WI38 (cell line): ENCODE measurements at regions not wholly inside any gene's neighbourhood (a gene's known extent, or its start where the extent isn't known, plus 50 kb on each side); places are given as distances from the start of the nearest gene placed in this dataset.
"Not testable (repeated sequence)": the region's sequence is repeated elsewhere in the genome, so short reads cannot be mapped to it uniquely, and the experiment has no call there.

Experiments used
- H3K4me3 ChIP-seq: 2 replicates; pipeline ENCODE4 v1.5.1; 2011; ENCODE audit warnings: low read depth, mild to moderate bottlenecking, control low read depth, low read length
- TF ChIP-seq, protein P1 (sequence below): IDR thresholded peaks from 2 replicates; pipeline ENCODE4 v1.5.1; 2012; ENCODE audit warnings: low read depth, mild to moderate bottlenecking, control low read depth, low read length

DNA sequence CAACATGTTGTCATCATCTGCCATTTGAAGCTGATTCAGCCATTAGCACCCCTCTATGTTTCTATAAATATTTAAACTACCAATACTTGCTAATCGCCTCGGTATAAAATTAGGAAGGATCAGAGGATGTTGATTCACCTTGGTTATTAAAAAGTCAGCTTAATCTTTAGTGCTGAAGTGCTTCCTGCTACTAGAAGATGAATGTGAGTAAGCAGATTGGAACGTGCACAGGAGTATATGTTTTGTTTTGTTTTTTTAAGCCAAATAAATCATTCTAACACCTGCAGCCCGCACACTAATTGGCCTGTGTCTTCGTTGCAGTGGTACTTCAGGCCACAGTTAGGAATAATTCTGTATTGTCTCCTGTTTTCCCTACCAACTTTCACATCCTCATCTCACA lies 485.7 kb downstream of the AJAP1 start:
- TF ChIP-seq, protein P1, sequence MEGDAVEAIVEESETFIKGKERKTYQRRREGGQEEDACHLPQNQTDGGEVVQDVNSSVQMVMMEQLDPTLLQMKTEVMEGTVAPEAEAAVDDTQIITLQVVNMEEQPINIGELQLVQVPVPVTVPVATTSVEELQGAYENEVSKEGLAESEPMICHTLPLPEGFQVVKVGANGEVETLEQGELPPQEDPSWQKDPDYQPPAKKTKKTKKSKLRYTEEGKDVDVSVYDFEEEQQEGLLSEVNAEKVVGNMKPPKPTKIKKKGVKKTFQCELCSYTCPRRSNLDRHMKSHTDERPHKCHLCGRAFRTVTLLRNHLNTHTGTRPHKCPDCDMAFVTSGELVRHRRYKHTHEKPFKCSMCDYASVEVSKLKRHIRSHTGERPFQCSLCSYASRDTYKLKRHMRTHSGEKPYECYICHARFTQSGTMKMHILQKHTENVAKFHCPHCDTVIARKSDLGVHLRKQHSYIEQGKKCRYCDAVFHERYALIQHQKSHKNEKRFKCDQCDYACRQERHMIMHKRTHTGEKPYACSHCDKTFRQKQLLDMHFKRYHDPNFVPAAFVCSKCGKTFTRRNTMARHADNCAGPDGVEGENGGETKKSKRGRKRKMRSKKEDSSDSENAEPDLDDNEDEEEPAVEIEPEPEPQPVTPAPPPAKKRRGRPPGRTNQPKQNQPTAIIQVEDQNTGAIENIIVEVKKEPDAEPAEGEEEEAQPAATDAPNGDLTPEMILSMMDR = no peak
- H3K4me3 ChIP-seq = no peak overlapping the region

DNA sequence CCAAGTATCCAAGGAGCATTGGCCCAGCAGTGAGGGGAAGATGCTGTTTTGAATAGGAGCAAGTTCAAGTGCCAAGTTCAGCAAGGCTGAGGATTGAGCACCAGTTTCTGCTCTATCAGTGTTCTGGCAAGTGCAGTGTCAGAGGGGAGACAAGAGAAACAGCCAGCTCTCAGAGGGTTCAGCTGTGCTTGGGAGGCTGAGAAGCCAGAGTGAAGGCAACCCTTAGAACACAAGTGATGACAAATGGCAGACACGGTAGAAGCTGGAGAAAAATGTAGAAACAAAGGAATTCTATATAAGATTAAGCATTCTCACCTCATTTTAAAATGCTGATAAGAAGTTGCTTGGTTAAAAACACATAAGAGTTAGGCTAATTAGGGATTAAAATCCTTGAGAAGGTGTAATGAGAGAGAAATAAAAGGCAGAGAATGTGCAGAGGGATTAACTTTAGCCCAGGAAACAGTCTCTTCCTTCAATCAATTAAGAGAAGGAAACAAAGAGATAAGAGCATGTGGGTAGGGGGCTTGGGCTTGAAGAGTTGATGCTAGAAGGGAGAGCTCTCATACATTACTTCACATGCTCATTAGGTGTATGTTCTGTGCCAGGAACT lies 475.4 kb downstream of the AJAP1 start:
- H3K4me3 ChIP-seq = no peak overlapping the region
- TF ChIP-seq, protein P1 = no peak

DNA sequence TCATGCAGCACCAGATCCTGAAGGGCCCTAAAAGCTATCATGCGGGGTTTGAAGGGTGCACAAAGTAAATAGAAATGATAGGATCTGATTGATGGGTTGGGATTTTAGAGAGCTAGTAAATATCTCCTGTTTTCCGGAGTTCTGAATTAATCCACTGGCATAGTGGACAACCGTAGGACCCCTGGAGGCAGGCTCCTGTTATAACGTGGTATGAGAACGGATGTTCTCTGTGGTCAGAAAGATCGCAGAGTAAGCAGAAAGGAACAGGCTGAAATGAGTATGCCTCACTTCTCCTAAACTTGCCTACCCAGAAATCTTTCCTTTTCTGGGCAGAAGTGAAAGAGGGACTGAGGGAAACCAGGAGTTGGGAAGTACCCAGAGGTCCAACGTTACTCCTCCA lies 470.8 kb downstream of the AJAP1 start:
- no peak overlapping the region for H3K4me3 ChIP-seq
- TF ChIP-seq, protein P1 = no peak

DNA sequence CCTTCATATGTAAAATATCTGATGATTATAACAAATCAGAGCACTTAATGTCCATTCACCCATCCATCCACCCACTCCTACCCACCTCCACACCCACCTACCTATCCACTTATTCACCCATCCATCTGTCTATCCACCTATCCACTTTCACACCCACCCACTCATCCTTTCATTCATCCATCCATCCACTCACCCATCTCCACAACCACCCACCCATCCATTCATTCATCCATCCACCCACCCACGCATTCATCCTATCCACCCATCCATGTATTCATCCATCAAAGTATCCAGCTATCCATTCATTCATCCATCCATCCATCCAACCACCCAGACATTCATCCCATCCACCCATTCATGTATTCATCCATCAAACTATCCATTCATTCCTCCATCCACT lies 466.1 kb downstream of the AJAP1 start:
- TF ChIP-seq, protein P1 = no peak
- H3K4me3 ChIP-seq = no peak overlapping the region

DNA sequence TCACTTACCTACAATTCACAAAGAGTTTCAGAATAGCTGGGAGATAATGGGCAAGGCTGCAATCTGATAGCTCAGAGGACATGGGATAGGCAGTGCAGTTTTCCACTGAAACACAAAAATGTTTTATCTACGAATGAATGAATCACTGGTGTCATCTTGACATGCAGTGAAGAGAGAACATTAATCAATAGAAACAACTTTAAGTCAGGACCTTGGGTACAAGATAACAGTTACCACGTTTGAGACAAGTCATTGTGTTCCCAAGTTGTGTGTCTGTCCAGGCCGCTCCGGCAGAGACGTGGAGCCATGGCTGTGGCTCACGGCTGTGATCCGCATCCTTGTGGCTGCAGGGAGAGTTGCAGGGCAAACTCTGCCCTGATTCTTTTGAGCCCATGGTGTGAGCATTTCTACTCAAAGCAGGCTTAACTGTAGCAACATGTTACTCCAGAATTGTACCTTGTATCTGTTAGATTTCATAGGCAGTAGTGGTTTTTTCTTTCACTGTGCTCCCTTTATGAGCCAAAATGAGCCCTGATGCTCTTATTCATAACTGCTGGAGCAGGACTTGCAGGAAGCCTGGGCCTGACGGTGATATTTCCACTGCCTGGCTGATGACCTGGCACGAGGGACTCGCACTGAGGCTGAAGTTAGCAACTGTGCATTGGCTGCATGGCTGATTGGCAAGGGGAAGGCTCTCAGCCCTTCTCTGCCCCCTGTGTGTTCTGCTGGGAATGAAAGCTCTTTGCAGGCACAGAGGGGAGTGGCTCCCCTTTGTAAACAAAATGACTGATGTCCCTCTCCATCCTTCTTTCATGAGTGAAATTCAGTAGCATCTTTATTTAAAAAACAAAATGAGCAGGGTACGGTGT lies 465.2 kb downstream of the AJAP1 start:
- no peak overlapping the region for H3K4me3 ChIP-seq
- TF ChIP-seq, protein P1 = no peak

DNA sequence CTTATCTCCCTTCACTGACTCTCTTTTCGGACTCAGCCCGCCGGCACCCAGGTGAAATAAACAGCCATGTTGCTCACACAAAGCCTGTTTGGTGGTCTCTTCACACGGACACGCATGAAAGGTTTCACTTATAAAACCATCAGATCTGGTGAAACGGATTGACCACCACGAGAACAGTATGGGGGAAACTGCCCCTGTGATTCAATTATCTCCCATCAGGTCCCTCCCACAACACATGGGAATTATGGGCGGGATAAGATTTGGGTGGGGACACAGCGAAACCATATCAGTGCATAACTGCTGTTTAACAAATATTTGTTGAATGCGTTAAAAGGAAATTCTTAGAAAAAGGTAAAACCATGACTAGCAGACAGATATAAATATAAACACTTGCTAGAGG lies 464.4 kb downstream of the AJAP1 start:
- H3K4me3 ChIP-seq = not testable (repeated sequence)

DNA sequence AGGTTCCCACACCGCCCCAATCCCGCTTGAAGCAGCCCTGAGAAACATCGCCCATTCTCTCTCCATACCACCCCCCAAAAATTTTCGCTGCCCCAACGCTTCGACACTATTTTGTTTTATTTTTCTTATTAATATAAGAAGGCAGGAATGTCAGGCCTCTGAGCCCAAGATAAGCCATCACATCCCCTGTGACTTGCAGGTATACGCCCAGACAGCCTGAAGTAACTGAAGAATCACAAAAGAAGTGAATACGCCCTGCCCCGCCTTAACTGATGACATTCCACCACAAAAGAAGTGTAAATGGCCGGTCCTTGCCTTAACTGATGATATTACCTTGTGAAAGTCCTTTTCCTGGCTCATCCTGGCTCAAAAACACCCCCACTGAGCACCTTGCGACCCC lies 463.9 kb downstream of the AJAP1 start:
- H3K4me3 ChIP-seq = not testable (repeated sequence)

DNA sequence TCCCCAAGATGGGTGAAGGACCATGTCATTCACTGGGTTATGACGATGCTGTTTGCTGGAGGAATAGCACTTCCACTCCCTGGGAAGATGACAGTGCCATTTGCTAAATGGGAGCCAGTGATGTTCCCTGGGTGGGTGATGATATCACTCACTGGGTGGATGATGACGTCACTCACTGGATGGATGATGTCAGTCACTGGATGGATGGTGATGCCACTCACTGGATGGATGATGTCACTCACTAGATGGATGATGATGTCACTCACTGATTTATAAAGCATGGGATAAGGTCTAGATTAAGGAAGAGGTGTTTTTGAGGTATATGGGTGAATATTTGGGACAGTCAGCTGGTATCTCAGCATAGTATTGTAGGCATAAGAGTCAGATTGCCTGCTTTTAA lies 457.2 kb downstream of the AJAP1 start:
- H3K4me3 ChIP-seq = no peak overlapping the region
- TF ChIP-seq, protein P1 = no peak
